HepG2 (cell line): ENCODE measurements at regions not wholly inside any gene's neighbourhood (a gene's known extent, or its start where the extent isn't known, plus 50 kb on each side); places are given as distances from the start of the nearest gene placed in this dataset.

Experiments
- ATAC-seq: fragments of 200-7000 bp; cut with Tn5 transposase; 3 replicates; pipeline ENCODE4 v1.9.1; 2020; ENCODE audit warnings: mild to moderate bottlenecking, moderate library complexity
- BruUV-seq: library from RNA; stranded (reverse); fragments of 400-500 nt; replicated peaks from 2 replicates; lab custom pipeline; 2021; lab: Mats Ljungman, UMichigan
- CTCF ChIA-PET: fragments of 300-600 bp; formaldehyde crosslinking; extraction: SDS; loops from one replicate; lab custom pipeline; 2021; ENCODE audit warnings: low total read pairs, inconsistent platforms, low intra/inter-chr PET ratio; lab: Yijun Ruan, JAX
- POLR2A ChIA-PET: fragments of 350-600 bp; sonication (Branson Sonifier 250); formaldehyde crosslinking; loops from one replicate; lab custom pipeline; 2020; ENCODE audit warnings: antibody characterized with exemption, inconsistent platforms; lab: Yijun Ruan, JAX
- DNase-seq: peaks from one replicate; pipeline ENCODE4 v3.0.0-alpha.2; 2015; ENCODE audit warnings: low spot score
- FAIRE-seq: peaks from 3 replicates; lab custom pipeline; 2011; peaks lifted over from hg19 to GRCh38; lab: Jason Lieb, UNC
- H2AFZ ChIP-seq: one replicate; pipeline ENCODE4 v1.6.1; 2011; ENCODE audit warnings: low read length, inconsistent platforms
- H3K27ac ChIP-seq: fragments of 300-600 bp; 3 replicates; pipeline ENCODE4 v1.8.0; 2011; ENCODE audit warnings: mixed run types, mild to moderate bottlenecking, mixed read lengths, low read length, inconsistent platforms; ENCODE audit not compliant: insufficient read depth; ENCODE audit errors: extremely low read length
- H3K27me3 ChIP-seq, 2 experiments: fragments of 200-600 bp in 1 of 2; 2 replicates in 1 of 2; 3 replicates in 1 of 2; pipeline versions ENCODE4 v1.6.0 to v1.8.0; 2011; ENCODE audit warnings: low read length in 2 of 2, mild to moderate bottlenecking in 2 of 2, moderate library complexity in 2 of 2, inconsistent platforms in 1 of 2; ENCODE audit not compliant: insufficient read depth in 2 of 2, control insufficient read depth in 1 of 2
- H3K36me3 ChIP-seq, 2 experiments: fragments of 200-600 bp in 1 of 2; replicated peaks in 1 of 2; 2 replicates in 1 of 2; 3 replicates in 1 of 2; pipeline versions ENCODE4 v1.5.1 to v1.8.0; 2011; ENCODE audit warnings: low read length in 2 of 2, inconsistent platforms in 1 of 2; ENCODE audit not compliant: insufficient read depth in 2 of 2, control insufficient read depth in 1 of 2
- H3K4me1 ChIP-seq: 2 replicates; pipeline ENCODE4 v1.5.1; 2012; ENCODE audit warnings: low read length, inconsistent platforms; ENCODE audit not compliant: insufficient read depth
- H3K4me2 ChIP-seq: 2 replicates; pipeline ENCODE4 v1.6.0; 2011; ENCODE audit warnings: low read depth, low read length, inconsistent platforms
- H3K4me3 ChIP-seq, 3 experiments: fragments of 200-600 bp in 1 of 3; sonication (generic), shearing (Covaris generic) in 1 of 3; replicated peaks in 1 of 3; 2 replicates each; pipeline ENCODE4 v1.5.1; 2011 to 2016; ENCODE audit warnings: low read length in 3 of 3, inconsistent platforms in 2 of 3, low read depth in 2 of 3, mild to moderate bottlenecking in 2 of 3, control low read depth in 1 of 3, mixed read lengths in 1 of 3; ENCODE audit not compliant: insufficient read depth in 1 of 3
- H3K79me2 ChIP-seq: one replicate; pipeline ENCODE4 v1.6.1; 2011; ENCODE audit warnings: low read length, inconsistent platforms; ENCODE audit not compliant: insufficient read depth
- H3K9ac ChIP-seq: 2 replicates; pipeline ENCODE4 v1.6.0; 2011; ENCODE audit warnings: mild to moderate bottlenecking, low read depth, low read length, inconsistent platforms; ENCODE audit not compliant: insufficient read depth
- H3K9me3 ChIP-seq: 2 replicates; pipeline ENCODE4 v1.5.1; 2012; ENCODE audit warnings: mild to moderate bottlenecking, low read length
- H4K20me1 ChIP-seq: 2 replicates; pipeline ENCODE4 v1.6.0; 2011; ENCODE audit warnings: inconsistent platforms, mild to moderate bottlenecking, low read length, moderate library complexity; ENCODE audit not compliant: insufficient read depth
- FOXA1 ChIP-seq, 2 experiments: fragments of 450-650 bp in 1 of 2; sonication (generic) in 1 of 2; formaldehyde crosslinking in 1 of 2; IDR thresholded peaks; 2 replicates each; pipeline versions ENCODE4 v1.4.0 to v1.6.1; 2016 to 2020; ENCODE audit warnings: missing genetic modification reagents in 1 of 2
- FOXC1 ChIP-seq: sonication (generic); formaldehyde crosslinking; IDR thresholded peaks from 2 replicates; pipeline ENCODE4 v1.8.0; 2022; ENCODE audit warnings: mild to moderate bottlenecking, missing genetic modification reagents, borderline replicate concordance
- FOXK2 ChIP-seq: fragments of 450-650 bp; IDR thresholded peaks from 2 replicates; pipeline ENCODE4 v1.6.1; 2016
- JUNB ChIP-seq: sonication (generic); formaldehyde crosslinking; IDR thresholded peaks from 2 replicates; pipeline ENCODE4 v1.8.0; 2022; ENCODE audit warnings: missing genetic modification reagents, mild to moderate bottlenecking, borderline replicate concordance
- NFKBIZ ChIP-seq: IDR thresholded peaks from 2 replicates; pipeline ENCODE4 v1.6.1; 2018; ENCODE audit warnings: missing genetic modification reagents, missing compliant biosample characterization
- ZSCAN31 ChIP-seq: sonication (generic); formaldehyde crosslinking; IDR thresholded peaks from 2 replicates; pipeline ENCODE4 v1.5.0; 2020; ENCODE audit warnings: low read depth, mild to moderate bottlenecking, missing genetic modification reagents
- WGBS: methylation state at CpG from one replicate; pipeline ENCODE4 v1.1.6; 2017; ENCODE audit warnings: low lambda C conversion rate; 5-methylcytosine and 5-hydroxymethylcytosine counted together
- in situ Hi-C: cut with HindIII; loops from 2 replicates; pipeline ENCODE4 v1.10.0; 2017; ENCODE audit warnings: low pct_unique_long_range_greater_than_20kb; ENCODE audit not compliant: extremely low pct_ligation_motif_present
- intact Hi-C: fragments of 100-400 bp; cut with micrococcal nuclease; formaldehyde crosslinking; loops from one replicate; pipeline ENCODE4 v1.10.0; 2022; ENCODE audit not compliant: unreplicated experiment
- TF ChIP-seq, protein P1 (sequence below): IDR thresholded peaks from 2 replicates; pipeline ENCODE4 v1.6.1; 2016; ENCODE audit warnings: control low read depth
- TF ChIP-seq, protein P2 (sequence below): sonication (generic); formaldehyde crosslinking; IDR thresholded peaks from 2 replicates; pipeline ENCODE4 v1.9.0; 2021; ENCODE audit warnings: missing genetic modification reagents, mild to moderate bottlenecking, borderline replicate concordance
- TF ChIP-seq, protein P3 (sequence below): sonication (generic); formaldehyde crosslinking; IDR thresholded peaks from 2 replicates; pipeline ENCODE4 v1.4.0; 2020; ENCODE audit warnings: mild to moderate bottlenecking, missing genetic modification reagents
- TF ChIP-seq, protein P4 (sequence below): sonication (generic); formaldehyde crosslinking; conservative IDR thresholded peaks from 2 replicates; pipeline ENCODE4 v1.4.0; 2020; ENCODE audit warnings: mild to moderate bottlenecking, missing genetic modification reagents, moderate library complexity
- TF ChIP-seq, protein P5 (sequence below): IDR thresholded peaks from 2 replicates; pipeline ENCODE4 v1.6.1; 2016
- TF ChIP-seq, protein P6 (sequence below): sonication (generic); formaldehyde crosslinking; IDR thresholded peaks from 2 replicates; pipeline ENCODE4 v1.5.1; 2020; ENCODE audit warnings: missing genetic modification reagents, mild to moderate bottlenecking, borderline replicate concordance
- TF ChIP-seq, protein P7 (sequence below): sonication (generic); formaldehyde crosslinking; IDR thresholded peaks from 2 replicates; pipeline ENCODE4 v1.4.0; 2020; ENCODE audit warnings: missing genetic modification reagents

DNA sequence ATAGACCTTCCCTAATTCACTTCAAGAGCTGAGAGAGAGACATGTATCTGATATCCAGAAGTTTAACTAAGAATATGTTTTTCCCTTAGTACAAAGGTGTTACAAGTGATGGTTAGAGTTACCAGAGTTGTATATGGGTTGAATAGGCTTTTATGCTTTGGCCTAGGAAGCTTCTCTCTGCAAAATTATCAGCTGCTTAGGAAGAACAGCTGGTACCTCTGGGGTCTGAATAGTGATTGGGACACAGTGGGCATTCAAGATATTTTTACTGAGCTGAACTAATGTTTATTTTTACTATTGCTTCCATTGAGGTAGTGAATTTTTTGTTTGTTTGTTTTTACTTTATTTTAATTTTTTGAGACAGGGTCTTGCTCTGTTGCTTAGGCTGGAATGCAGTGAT, 67.6 kb upstream of the BASP1 start (continued):
- TF ChIP-seq, protein P1, sequence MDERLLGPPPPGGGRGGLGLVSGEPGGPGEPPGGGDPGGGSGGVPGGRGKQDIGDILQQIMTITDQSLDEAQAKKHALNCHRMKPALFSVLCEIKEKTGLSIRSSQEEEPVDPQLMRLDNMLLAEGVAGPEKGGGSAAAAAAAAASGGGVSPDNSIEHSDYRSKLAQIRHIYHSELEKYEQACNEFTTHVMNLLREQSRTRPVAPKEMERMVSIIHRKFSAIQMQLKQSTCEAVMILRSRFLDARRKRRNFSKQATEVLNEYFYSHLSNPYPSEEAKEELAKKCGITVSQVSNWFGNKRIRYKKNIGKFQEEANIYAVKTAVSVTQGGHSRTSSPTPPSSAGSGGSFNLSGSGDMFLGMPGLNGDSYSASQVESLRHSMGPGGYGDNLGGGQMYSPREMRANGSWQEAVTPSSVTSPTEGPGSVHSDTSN (CRISPR knock-in tag) = no peak
- TF ChIP-seq, protein P2, sequence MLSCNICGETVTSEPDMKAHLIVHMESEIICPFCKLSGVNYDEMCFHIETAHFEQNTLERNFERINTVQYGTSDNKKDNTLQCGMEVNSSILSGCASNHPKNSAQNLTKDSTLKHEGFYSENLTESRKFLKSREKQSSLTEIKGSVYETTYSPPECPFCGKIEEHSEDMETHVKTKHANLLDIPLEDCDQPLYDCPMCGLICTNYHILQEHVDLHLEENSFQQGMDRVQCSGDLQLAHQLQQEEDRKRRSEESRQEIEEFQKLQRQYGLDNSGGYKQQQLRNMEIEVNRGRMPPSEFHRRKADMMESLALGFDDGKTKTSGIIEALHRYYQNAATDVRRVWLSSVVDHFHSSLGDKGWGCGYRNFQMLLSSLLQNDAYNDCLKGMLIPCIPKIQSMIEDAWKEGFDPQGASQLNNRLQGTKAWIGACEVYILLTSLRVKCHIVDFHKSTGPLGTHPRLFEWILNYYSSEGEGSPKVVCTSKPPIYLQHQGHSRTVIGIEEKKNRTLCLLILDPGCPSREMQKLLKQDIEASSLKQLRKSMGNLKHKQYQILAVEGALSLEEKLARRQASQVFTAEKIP (CRISPR knock-in tag) = no peak
- TF ChIP-seq, protein P3, sequence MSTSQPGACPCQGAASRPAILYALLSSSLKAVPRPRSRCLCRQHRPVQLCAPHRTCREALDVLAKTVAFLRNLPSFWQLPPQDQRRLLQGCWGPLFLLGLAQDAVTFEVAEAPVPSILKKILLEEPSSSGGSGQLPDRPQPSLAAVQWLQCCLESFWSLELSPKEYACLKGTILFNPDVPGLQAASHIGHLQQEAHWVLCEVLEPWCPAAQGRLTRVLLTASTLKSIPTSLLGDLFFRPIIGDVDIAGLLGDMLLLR = no peak
- TF ChIP-seq JUNB (CRISPR knock-in tag) = no peak
- TF ChIP-seq, protein P4, sequence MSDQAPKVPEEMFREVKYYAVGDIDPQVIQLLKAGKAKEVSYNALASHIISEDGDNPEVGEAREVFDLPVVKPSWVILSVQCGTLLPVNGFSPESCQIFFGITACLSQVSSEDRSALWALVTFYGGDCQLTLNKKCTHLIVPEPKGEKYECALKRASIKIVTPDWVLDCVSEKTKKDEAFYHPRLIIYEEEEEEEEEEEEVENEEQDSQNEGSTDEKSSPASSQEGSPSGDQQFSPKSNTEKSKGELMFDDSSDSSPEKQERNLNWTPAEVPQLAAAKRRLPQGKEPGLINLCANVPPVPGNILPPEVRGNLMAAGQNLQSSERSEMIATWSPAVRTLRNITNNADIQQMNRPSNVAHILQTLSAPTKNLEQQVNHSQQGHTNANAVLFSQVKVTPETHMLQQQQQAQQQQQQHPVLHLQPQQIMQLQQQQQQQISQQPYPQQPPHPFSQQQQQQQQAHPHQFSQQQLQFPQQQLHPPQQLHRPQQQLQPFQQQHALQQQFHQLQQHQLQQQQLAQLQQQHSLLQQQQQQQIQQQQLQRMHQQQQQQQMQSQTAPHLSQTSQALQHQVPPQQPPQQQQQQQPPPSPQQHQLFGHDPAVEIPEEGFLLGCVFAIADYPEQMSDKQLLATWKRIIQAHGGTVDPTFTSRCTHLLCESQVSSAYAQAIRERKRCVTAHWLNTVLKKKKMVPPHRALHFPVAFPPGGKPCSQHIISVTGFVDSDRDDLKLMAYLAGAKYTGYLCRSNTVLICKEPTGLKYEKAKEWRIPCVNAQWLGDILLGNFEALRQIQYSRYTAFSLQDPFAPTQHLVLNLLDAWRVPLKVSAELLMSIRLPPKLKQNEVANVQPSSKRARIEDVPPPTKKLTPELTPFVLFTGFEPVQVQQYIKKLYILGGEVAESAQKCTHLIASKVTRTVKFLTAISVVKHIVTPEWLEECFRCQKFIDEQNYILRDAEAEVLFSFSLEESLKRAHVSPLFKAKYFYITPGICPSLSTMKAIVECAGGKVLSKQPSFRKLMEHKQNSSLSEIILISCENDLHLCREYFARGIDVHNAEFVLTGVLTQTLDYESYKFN = no peak
- TF ChIP-seq, all 625 proteins: peak for 0

DNA sequence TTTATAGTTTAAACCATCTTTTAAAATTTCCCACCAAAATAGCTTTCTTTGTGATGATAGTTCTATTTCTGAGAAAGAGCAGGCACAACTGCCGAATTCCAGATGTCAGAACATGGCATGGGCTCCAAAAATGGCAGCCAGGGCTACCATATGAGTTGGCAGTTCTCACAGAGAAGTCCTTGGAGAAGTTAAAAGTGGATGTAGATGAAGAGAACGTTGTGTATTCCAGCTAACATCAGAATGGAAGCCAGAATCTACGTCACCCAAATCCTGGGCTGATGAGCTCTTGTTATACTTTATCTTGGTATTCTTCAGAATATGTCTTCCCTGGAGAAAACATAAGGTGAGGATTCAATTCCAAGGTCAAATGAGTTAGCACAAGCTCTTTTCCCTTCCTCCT, 66.9 kb upstream of the BASP1 start:
- no peak overlapping the region for H3K4me2 ChIP-seq
- no peaks in the 10 kb centered on the region for H3K27me3 ChIP-seq
- intact Hi-C loops = no loop called here
- H3K4me3 ChIP-seq = no peak overlapping the region
- DNase-seq (no peak), ATAC-seq (no peak), FAIRE-seq (no peak)
- no peaks in the 10 kb centered on the region for H3K4me1 ChIP-seq
- ChIA-PET POLR2A (no interaction called here), CTCF (no interaction called here)
- H3K9ac ChIP-seq = no peak overlapping the region
- H4K20me1 ChIP-seq = no peaks in the 10 kb centered on the region
- no peak overlapping the region for H3K27ac ChIP-seq
- in situ Hi-C loops = no loop called here
- H2AFZ ChIP-seq = no peak overlapping the region
- 18% methylated on average over 3 of the region's 3 CpGs for WGBS
- BruUV-seq = no TSS peak
- H3K79me2 ChIP-seq = no peaks in the 10 kb centered on the region
- H3K9me3 ChIP-seq = no peaks in the 10 kb centered on the region
- H3K36me3 ChIP-seq = no peaks in the 10 kb centered on the region
- no peak for TF ChIP-seq NFKBIZ (CRISPR knock-in tag)
- no peak for TF ChIP-seq FOXA1 (IDR thresholded peaks at IDR 0.05)
- TF ChIP-seq FOXA1 (CRISPR knock-in tag; IDR thresholded peaks at IDR 0.05) = no peak
- no peak for TF ChIP-seq FOXK2
- TF ChIP-seq, protein P5, sequence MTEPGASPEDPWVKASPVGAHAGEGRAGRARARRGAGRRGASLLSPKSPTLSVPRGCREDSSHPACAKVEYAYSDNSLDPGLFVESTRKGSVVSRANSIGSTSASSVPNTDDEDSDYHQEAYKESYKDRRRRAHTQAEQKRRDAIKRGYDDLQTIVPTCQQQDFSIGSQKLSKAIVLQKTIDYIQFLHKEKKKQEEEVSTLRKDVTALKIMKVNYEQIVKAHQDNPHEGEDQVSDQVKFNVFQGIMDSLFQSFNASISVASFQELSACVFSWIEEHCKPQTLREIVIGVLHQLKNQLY (CRISPR knock-in tag) = no peak
- no peak for TF ChIP-seq FOXC1 (CRISPR knock-in tag)
- TF ChIP-seq, protein P6, sequence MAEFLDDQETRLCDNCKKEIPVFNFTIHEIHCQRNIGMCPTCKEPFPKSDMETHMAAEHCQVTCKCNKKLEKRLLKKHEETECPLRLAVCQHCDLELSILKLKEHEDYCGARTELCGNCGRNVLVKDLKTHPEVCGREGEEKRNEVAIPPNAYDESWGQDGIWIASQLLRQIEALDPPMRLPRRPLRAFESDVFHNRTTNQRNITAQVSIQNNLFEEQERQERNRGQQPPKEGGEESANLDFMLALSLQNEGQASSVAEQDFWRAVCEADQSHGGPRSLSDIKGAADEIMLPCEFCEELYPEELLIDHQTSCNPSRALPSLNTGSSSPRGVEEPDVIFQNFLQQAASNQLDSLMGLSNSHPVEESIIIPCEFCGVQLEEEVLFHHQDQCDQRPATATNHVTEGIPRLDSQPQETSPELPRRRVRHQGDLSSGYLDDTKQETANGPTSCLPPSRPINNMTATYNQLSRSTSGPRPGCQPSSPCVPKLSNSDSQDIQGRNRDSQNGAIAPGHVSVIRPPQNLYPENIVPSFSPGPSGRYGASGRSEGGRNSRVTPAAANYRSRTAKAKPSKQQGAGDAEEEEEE (CRISPR knock-in tag) = no peak
- no peak for TF ChIP-seq ZSCAN31
- TF ChIP-seq, protein P7, sequence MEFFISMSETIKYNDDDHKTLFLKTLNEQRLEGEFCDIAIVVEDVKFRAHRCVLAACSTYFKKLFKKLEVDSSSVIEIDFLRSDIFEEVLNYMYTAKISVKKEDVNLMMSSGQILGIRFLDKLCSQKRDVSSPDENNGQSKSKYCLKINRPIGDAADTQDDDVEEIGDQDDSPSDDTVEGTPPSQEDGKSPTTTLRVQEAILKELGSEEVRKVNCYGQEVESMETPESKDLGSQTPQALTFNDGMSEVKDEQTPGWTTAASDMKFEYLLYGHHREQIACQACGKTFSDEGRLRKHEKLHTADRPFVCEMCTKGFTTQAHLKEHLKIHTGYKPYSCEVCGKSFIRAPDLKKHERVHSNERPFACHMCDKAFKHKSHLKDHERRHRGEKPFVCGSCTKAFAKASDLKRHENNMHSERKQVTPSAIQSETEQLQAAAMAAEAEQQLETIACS (CRISPR knock-in tag) = no peak
